IPS DF 4.7 (cell line): ENCODE measurements at regions not wholly inside any gene's neighbourhood (a gene's known extent, or its start where the extent isn't known, plus 50 kb on each side); places are given as distances from the start of the nearest gene placed in this dataset.

Experiments used
- DNase-seq: peaks from one replicate; pipeline ENCODE4 v3.0.0-alpha.2; 2013; ENCODE audit warnings: low spot score; ENCODE audit errors: extremely low read depth

GRCh38 chr1:182295697-182296096, 95.9 kb downstream of the GLUL start:
- no peak for DNase-seq

GRCh38 chr1:182293119-182293589, 98.4 kb downstream of the GLUL start:
- no peak for DNase-seq

GRCh38 chr1:182292193-182292741, 99.3 kb downstream of the GLUL start:
- DNase-seq, result no peak

- no peak for DNase-seq
Measured at GRCh38 chr1:182291584-182292192, 99.9 kb downstream of the GLUL start.

GRCh38 chr1:182288749-182289604, 102.6 kb downstream of the GLUL start:
- no peak for DNase-seq

DNA sequence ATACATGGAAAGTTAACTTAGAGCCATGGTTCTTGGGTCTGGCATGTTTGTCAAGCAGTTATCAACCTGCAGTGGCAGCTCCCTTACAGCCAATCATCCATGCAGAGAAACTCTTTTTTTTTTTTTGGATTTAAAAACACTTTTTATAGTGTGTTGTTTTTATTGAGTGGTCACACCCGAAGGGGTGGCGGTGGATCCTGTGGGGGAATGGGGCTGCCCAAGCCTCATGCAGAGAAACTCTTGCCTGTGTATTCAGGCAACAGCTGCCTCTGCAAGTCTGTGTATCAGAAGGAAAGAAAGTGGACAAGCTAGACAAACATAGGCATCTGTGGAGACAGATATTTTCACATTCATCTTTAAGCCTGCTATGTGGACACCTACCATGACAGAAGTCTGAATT, 104.8 kb downstream of the GLUL start:
- no peak for DNase-seq

- no peak for DNase-seq
Measured at GRCh38 chr1:182283746-182284544, 107.6 kb downstream of the GLUL start.

- no peak for DNase-seq
Measured at GRCh38 chr1:182281541-182281940, 110.0 kb downstream of the GLUL start.

DNA sequence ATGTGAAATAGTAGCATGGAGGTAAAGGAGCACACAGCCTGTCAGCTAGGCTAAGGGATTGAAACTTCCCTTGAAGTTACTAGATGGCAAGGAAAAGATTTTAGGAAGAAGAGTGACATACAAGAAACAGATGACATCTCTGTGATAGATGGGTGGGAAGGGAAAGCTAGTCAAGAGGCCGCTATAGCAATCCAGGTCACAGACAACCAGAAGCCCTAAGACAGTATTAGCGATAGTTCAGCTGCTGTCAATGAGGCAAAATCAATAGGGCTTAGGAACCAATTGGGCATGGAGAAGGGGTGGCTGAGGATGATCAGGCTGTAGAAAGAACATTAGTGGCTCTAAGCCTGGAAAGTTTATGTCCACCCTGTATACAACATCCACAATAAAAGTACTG, 111.1 kb downstream of the GLUL start:
- DNase-seq, result no peak

DNA sequence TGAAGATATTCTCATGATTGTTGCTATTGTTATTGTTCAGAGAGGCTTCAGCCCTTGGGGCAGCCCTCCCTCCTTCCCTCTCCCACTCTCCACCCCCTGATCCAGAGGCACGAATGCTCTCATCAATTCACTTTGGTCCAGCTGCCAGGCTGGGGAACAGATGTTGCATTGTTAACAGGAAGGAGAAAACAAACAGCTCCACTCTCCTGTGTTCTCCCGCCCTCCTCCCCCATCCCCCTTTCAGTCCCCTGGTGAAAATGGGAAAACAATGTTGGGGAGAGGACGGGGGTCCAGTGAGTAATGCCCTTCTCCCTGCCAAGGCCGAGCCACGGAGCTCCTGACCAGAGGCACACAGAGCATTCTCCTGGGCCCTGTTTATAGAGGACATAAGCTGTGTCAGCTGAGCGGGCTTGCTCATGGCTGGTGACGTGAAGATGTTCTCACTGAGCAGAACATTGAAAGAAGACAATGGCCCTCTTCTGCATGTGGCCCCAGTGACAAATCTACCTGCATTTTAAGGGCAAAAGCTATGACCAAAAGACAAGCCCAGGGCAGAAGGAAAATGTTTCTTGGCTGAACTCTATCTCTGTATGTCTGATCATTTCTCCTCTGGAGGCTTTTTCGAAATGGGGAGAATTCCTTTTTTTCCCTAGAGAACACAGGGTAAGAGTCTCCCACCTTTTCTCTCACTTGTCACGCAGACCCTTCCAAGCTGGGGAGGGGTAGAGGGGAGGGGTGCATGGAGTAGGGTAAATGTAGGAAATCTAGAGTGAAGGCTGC, 111.7 kb downstream of the GLUL start:
- no peak for DNase-seq

DNA sequence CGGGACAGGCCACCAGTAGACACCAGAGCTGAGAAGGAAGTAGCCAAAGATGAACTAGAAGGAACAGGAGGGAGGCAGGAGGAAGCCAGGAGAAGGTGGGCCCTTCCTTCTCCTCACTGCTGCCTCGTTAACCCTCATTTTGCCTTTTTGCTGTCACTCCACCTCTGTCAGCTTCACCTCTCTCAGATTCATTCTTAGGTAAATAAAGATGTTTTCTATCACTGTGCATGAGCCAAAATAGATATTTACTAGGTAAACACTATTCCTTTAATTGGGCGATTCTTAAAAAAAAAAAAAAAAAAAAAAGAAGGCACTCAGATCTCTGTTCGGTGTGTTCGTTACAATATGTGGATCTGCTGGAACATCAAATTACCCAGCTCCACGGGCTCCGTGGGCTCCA, 112.3 kb downstream of the GLUL start:
- DNase-seq, result no peak

DNA sequence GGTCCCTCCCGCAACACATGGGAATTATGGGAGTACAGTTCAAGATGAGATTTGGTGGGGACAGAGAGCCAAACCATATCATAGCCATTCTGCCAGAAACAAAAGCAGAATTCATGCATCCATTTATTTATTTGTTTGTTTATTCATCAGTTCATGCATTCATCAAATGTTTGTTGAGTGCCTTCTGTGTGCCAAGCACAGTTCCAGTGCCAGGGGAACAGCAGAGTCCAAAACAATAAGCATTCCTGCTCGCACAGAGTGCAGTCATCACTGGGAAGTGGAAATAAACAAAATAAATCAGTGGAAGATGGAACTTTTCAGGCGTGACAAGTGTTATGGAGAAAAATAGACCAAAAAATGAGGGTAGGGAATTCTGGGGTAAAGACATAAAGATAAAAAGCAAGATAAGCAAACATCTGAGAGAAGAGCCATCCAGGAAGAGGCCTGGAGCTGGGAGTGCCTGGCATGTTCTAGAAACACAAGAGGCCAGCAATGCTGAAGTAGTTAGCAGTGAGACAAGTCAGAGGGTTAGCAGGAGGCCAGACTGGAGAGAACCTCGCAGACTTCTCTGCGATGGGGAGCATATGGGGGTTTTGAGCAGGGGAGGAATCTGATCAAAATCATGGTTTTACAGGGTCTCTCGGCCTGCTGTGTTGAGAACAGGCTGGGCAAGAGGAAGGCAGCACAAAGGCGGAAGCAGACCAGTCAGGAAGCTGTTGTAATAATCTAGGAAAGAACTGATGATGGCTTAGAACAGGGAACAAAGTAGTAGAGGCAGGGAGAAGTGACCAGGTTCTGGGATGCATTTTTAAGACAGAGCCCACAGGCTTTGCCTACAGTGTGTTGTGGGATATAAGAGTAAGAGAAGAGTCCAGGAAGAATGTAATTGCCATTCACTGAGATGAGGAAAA, 113.2 kb downstream of the GLUL start:
- DNase-seq, result no peak

- DNase-seq, result no peak
Measured at GRCh38 chr1:182275271-182275670, 116.3 kb downstream of the GLUL start.

GRCh38 chr1:182274618-182275017, 117.0 kb downstream of the GLUL start:
- no peak for DNase-seq

GRCh38 chr1:182270731-182271130, 120.9 kb downstream of the GLUL start:
- DNase-seq, result no peak

DNA sequence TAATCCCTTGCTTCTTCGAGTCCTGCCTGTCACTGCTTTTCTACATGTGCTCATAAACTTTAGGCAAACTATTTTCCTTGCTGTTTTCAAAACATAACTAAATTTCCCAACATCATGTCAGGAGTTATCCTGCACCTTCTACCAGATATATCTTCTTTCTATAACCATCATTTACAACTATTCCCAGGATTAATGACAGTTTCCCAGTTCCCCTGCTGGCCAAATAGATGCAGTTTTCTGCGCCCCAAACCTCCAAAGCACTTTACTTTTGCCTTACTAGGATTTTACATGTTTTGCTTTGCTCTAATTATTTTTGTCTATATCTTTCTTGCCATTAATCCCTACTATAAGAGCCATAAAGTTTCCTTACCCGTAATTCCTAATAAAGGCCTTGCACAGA, 122.5 kb downstream of the GLUL start:
- DNase-seq, result no peak

DNA sequence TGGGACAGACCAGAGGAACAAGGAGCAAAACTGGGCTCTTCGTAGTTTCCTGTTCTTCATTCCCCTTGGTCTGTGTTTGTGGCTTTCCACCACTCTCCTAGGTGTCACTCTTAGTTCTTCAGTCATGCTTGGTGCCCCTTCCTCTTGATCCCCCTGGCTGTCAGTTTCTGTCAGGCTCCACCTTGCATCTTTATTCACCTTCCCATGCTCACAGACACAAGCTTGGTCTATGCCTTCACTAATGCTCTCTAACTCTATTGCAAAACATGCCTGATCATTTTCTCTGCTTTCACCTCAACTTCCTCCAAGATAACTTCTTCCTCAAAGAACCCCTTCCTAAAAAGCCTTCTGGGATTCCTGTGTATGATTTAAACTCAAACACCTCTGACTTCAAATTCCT, 122.9 kb downstream of the GLUL start:
- no peak for DNase-seq

GRCh38 chr1:182264185-182264584, 127.4 kb downstream of the GLUL start:
- no peak for DNase-seq

- no peak for DNase-seq
Measured at GRCh38 chr1:182263706-182264105, 127.9 kb downstream of the GLUL start.

GRCh38 chr1:182262425-182262824, 129.2 kb downstream of the GLUL start:
- DNase-seq, result no peak
